Kidney epithelial cell (primary cell): ENCODE measurements at regions not wholly inside any gene's neighbourhood (a gene's known extent, or its start where the extent isn't known, plus 50 kb on each side); places are given as distances from the start of the nearest gene placed in this dataset.

Source experiments
- DNase-seq: peaks from one replicate; pipeline ENCODE4 v3.0.0-alpha.2; 2010; ENCODE audit warnings: low read depth
- H3K27me3 ChIP-seq: 2 replicates; pipeline ENCODE4 v1.6.0; 2011; ENCODE audit warnings: low read length; ENCODE audit not compliant: control insufficient read depth, insufficient read depth
- H3K36me3 ChIP-seq: 2 replicates; pipeline ENCODE4 v1.5.1; 2011; ENCODE audit warnings: low read length; ENCODE audit not compliant: control insufficient read depth, insufficient read depth
- H3K4me3 ChIP-seq: 2 replicates; pipeline ENCODE4 v1.5.1; 2011; ENCODE audit warnings: low read depth, mild to moderate bottlenecking, control low read depth, low read length
- TF ChIP-seq, protein P1 (sequence below): IDR thresholded peaks from 2 replicates; pipeline ENCODE4 v1.5.1; 2011; ENCODE audit warnings: mild to moderate bottlenecking, moderate library complexity, low read length, control low read depth, inconsistent platforms; ENCODE audit not compliant: insufficient read depth, poor library complexity, severe bottlenecking

- Histone ChIP-seq H3K27me3 (no peaks in the 10 kb centered on the region), H3K4me3 (no peak overlapping the region), H3K36me3 (no peaks in the 10 kb centered on the region)
- TF ChIP-seq, protein P1, sequence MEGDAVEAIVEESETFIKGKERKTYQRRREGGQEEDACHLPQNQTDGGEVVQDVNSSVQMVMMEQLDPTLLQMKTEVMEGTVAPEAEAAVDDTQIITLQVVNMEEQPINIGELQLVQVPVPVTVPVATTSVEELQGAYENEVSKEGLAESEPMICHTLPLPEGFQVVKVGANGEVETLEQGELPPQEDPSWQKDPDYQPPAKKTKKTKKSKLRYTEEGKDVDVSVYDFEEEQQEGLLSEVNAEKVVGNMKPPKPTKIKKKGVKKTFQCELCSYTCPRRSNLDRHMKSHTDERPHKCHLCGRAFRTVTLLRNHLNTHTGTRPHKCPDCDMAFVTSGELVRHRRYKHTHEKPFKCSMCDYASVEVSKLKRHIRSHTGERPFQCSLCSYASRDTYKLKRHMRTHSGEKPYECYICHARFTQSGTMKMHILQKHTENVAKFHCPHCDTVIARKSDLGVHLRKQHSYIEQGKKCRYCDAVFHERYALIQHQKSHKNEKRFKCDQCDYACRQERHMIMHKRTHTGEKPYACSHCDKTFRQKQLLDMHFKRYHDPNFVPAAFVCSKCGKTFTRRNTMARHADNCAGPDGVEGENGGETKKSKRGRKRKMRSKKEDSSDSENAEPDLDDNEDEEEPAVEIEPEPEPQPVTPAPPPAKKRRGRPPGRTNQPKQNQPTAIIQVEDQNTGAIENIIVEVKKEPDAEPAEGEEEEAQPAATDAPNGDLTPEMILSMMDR, result no peak
- no peak for DNase-seq
Measured at GRCh38 chr6:98586163-98586562, 248.2 kb upstream of the POU3F2 start.

GRCh38 chr6:98587555-98587954 lies 246.8 kb upstream of the POU3F2 start:
- Histone ChIP-seq H3K36me3 (no peaks in the 10 kb centered on the region), H3K4me3 (no peak overlapping the region), H3K27me3 (no peaks in the 10 kb centered on the region)
- TF ChIP-seq, protein P1, result no peak
- no peak for DNase-seq

GRCh38 chr6:98589536-98589935 lies 244.8 kb upstream of the POU3F2 start:
- Histone ChIP-seq H3K27me3 (no peaks in the 10 kb centered on the region), H3K36me3 (no peaks in the 10 kb centered on the region), H3K4me3 (no peak overlapping the region)
- no peak for DNase-seq
- TF ChIP-seq, protein P1, result no peak

- Histone ChIP-seq H3K4me3 (no peak overlapping the region), H3K27me3 (no peaks in the 10 kb centered on the region), H3K36me3 (no peaks in the 10 kb centered on the region)
- TF ChIP-seq, protein P1, result no peak
- no peak for DNase-seq
Measured at GRCh38 chr6:98590136-98590681, 244.2 kb upstream of the POU3F2 start.

DNA sequence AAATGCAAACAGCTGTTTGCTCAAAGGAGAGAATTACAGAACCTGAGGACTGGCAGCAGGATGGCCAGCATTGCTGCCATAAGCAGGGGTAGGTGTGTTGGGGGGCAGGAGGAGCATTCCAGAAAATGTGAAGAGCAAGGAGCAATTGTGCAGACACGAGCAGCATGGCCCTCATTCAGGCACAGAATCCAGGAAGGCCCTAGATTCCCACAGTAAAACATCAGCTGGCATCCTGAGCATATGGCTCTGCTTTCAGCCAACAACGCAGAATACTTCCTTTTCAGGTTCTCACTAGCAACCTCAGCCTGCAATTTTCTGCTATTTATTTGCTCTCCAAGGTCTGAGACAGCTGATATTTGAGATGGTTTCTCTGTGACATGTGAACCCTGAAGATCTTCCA lies 243.4 kb upstream of the POU3F2 start:
- Histone ChIP-seq H3K36me3 (no peaks in the 10 kb centered on the region), H3K27me3 (no peaks in the 10 kb centered on the region), H3K4me3 (no peak overlapping the region)
- DNase-seq, result no peak
- TF ChIP-seq, protein P1, result no peak

- H3K27me3 ChIP-seq, result no peaks in the 10 kb centered on the region
- H3K4me3 ChIP-seq, result no peak overlapping the region
- TF ChIP-seq, protein P1, result no peak
- DNase-seq, result no peak
- no peaks in the 10 kb centered on the region for H3K36me3 ChIP-seq
Measured at GRCh38 chr6:98593676-98594075, 240.7 kb upstream of the POU3F2 start.
